ENCODE measurements at regions not wholly inside any gene's neighbourhood (a gene's known extent, or its start where the extent isn't known, plus 50 kb on each side); places are given as distances from the start of the nearest gene placed in this dataset.

GRCh38 chr12:80025638-80026037, 73.7 kb upstream of the OTOGL start:
- Histone ChIP-seq H3K27me3 (ENCODE audit: insufficient read depth, low read length) (no peaks in the 10 kb centered on the region), H3K4me2 (ENCODE audit: low read length) (no peak overlapping the region), H3K9ac (ENCODE audit: low read length) (no peak overlapping the region), H3K4me3 (replicated peaks in 1 of 2; ENCODE audit: low read depth in 1 of 2, low read length in 2 of 2) (no peak overlapping the region), H3K9me2 (ENCODE audit: insufficient read depth) (no peaks in the 10 kb centered on the region), H3K4me1 (ENCODE audit: control insufficient read depth in 1 of 2, insufficient read depth in 2 of 2, low read length in 2 of 2) (no peaks in the 10 kb centered on the region), H3K79me2 (ENCODE audit: insufficient read depth, low read length) (no peaks in the 10 kb centered on the region), H2AFZ (ENCODE audit: low read depth, low read length, poor library complexity, severe bottlenecking) (no peak overlapping the region), H3K9me3 (ENCODE audit: control insufficient read depth in 1 of 2, insufficient read depth in 1 of 2, low read depth in 1 of 2, low read length in 2 of 2) (no peaks in the 10 kb centered on the region; a peak in 1 of 4 replicates), H4K20me1 (ENCODE audit: insufficient read depth) (no peaks in the 10 kb centered on the region), H3K36me3 (ENCODE audit: control insufficient read depth in 1 of 2, insufficient read depth in 2 of 2, low read length in 2 of 2) (no peaks in the 10 kb centered on the region), H3K27ac (ENCODE audit: low read depth, low read length) (no peak overlapping the region)
- BruUV-seq (replicated peaks): no TSS peak
- ChIA-PET RAD21 (ENCODE audit: low non-redundant PET in 1 of 2, low total read pairs in 2 of 2, uncharacterized antibody in 2 of 2, unreplicated experiment in 2 of 2) (no interaction called here), POLR2A (no interaction called here), CTCF (no interaction called here)
- intact Hi-C loops (cut with micrococcal nuclease): no loop called here
- ATAC-seq: no peak
- no peak for DNase-seq (ENCODE audit: low read depth, low spot score)
- no peak for TF ChIP-seq CTCF (IDR thresholded peaks at IDR 0.05 in 2 of 3, conservative IDR thresholded peaks at IDR 0.05 in 1 of 3; ENCODE audit: borderline replicate concordance in 1 of 3, insufficient read depth in 1 of 3, low read depth in 2 of 3, low read length in 2 of 3)
- no peak for TF ChIP-seq POLR2AphosphoS5 (IDR thresholded peaks at IDR 0.05; ENCODE audit: low read depth, low read length)
- TF ChIP-seq EZH2 (IDR thresholded peaks at IDR 0.05): no peak
- TF ChIP-seq EGR1 (IDR thresholded peaks at IDR 0.05; ENCODE audit: low read depth): no peak
- no peak for TF ChIP-seq POLR2A (IDR thresholded peaks at IDR 0.05; ENCODE audit: borderline replicate concordance, extremely low read depth, insufficient read depth, insufficient read length)
- TF ChIP-seq EZH2phosphoT487 (IDR thresholded peaks at IDR 0.05; ENCODE audit: borderline replicate concordance): no peak
- no peak for TF ChIP-seq CBX3 (IDR thresholded peaks at IDR 0.05; ENCODE audit: low read depth)
- TF ChIP-seq ZBTB33 (IDR thresholded peaks at IDR 0.05; ENCODE audit: extremely low read depth, insufficient replicate concordance, low read length): no peak
- TF ChIP-seq ELF1 (IDR thresholded peaks at IDR 0.05; ENCODE audit: borderline replicate concordance, low read depth): no peak
- no peak for TF ChIP-seq TCF7L2 (IDR thresholded peaks at IDR 0.05; ENCODE audit: borderline replicate concordance, extremely low read depth, insufficient read depth, insufficient read length)
- no peak for TF ChIP-seq ZNF274 (IDR thresholded peaks at IDR 0.05; ENCODE audit: low read depth, low read length)
- TF ChIP-seq JUND (IDR thresholded peaks at IDR 0.05): no peak
- TF ChIP-seq MAX (IDR thresholded peaks at IDR 0.05): no peak
- no peak for TF ChIP-seq SIN3A (IDR thresholded peaks at IDR 0.05; ENCODE audit: low read depth)
- TF ChIP-seq REST (IDR thresholded peaks at IDR 0.05; ENCODE audit: low read depth): no peak
